ENCODE measurements at regions not wholly inside any gene's neighbourhood (a gene's known extent, or its start where the extent isn't known, plus 50 kb on each side); places are given as distances from the start of the nearest gene placed in this dataset.

DNA sequence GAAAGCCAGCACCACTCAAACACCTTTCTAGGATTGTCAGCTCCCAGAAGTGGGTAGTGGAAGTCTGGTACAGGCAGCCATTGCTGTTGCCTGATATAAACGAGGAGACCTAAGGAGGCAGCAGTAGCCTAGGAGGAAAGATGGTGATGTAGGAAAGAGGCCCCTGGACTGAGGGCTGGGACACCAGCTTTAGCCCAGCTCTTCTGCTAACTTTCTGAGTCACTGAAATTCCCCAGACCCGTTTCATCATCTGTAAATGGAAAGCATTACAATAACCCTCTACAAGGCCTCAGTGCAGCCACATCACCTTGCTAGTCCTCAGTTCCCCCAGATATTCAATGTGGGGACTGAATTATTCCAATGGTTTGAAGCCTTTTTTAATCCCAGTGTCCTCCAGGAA, 336.5 kb downstream of the TNS1 start:
- TF ChIP-seq, protein P1, sequence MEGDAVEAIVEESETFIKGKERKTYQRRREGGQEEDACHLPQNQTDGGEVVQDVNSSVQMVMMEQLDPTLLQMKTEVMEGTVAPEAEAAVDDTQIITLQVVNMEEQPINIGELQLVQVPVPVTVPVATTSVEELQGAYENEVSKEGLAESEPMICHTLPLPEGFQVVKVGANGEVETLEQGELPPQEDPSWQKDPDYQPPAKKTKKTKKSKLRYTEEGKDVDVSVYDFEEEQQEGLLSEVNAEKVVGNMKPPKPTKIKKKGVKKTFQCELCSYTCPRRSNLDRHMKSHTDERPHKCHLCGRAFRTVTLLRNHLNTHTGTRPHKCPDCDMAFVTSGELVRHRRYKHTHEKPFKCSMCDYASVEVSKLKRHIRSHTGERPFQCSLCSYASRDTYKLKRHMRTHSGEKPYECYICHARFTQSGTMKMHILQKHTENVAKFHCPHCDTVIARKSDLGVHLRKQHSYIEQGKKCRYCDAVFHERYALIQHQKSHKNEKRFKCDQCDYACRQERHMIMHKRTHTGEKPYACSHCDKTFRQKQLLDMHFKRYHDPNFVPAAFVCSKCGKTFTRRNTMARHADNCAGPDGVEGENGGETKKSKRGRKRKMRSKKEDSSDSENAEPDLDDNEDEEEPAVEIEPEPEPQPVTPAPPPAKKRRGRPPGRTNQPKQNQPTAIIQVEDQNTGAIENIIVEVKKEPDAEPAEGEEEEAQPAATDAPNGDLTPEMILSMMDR (IDR thresholded peaks at IDR 0.05): no peak
- TF ChIP-seq POLR2A (IDR thresholded peaks at IDR 0.05): no peak

Measured in testis (tissue), 2 donors.